ENCODE measurements at regions not wholly inside any gene's neighbourhood (a gene's known extent, or its start where the extent isn't known, plus 50 kb on each side); places are given as distances from the start of the nearest gene placed in this dataset.

DNA sequence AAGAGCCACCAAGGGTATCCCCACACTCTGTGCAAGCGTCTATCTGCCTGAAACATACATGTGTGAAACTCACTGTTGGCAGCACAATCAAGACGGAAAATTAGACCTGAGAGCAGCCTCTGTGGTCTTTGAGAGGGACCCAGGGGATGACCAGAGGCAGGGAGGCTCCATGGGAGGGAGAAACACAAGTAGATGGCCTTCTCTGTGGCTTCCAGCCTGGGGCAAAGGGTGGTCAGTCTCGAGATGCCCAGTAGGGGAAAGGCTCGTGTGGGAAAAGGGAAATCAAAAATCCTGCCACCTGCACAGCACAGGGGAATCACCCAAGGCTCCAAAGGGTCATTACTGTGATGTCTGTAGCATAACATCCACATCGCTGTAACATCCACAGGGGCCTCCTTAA, 823.3 kb downstream of the KCNJ18 start:
- TF ChIP-seq EZH2 (IDR thresholded peaks at IDR 0.05), result no peak
- no peak for TF ChIP-seq POLR2AphosphoS5 (IDR thresholded peaks at IDR 0.05; ENCODE audit: borderline replicate concordance, low read depth, low read length)
- no peak for TF ChIP-seq FOXP2 (optimal IDR thresholded peaks at IDR 0.05; ENCODE audit: control extremely low read depth, extremely low read length, insufficient read depth)
